ENCODE measurements at regions not wholly inside any gene's neighbourhood (a gene's known extent, or its start where the extent isn't known, plus 50 kb on each side); places are given as distances from the start of the nearest gene placed in this dataset.

- H3K9me3 ChIP-seq (ENCODE audit: low read depth): no peaks in the 10 kb centered on the region
- no peaks in the 10 kb centered on the region for H3K27me3 ChIP-seq
- DNase-seq (ENCODE audit: low spot score): no peak
- no peaks in the 10 kb centered on the region for H3K36me3 ChIP-seq (replicated peaks; ENCODE audit: insufficient read depth, low read depth)
- no peaks in the 10 kb centered on the region for H3K79me2 ChIP-seq
- H3K9me2 ChIP-seq (replicated peaks; ENCODE audit: insufficient read depth): no peaks in the 10 kb centered on the region
- TF ChIP-seq EZH2 (IDR thresholded peaks at IDR 0.05; ENCODE audit: borderline replicate concordance) (no peak), EZH2phosphoT487 (IDR thresholded peaks at IDR 0.05; ENCODE audit: low read depth, severe bottlenecking, unreplicated experiment) (no peak), CTCF (IDR thresholded peaks at IDR 0.05; ENCODE audit: poor library complexity) (no peak)
- H3K27ac ChIP-seq: no peak overlapping the region
- peaks cover 5% of the 10 kb centered on the region for H3K4me1 ChIP-seq (ENCODE audit: insufficient read depth)
- H3K4me2 ChIP-seq: no peak overlapping the region
- no peak overlapping the region for H2AFZ ChIP-seq
- WGBS (ENCODE audit: low lambda C conversion rate, missing lambda C conversion rate): 97% methylated on average over 1 of the region's 1 CpG
- no peak overlapping the region for H3K4me3 ChIP-seq
- H4K20me1 ChIP-seq (ENCODE audit: insufficient read depth, poor library complexity, severe bottlenecking): no peaks in the 10 kb centered on the region
Observed at GRCh38 chr9:108211411-108211955, 644.3 kb downstream of the ACTL7B start.

GRCh38 chr9:108209132-108209685, 646.6 kb downstream of the ACTL7B start:
- Histone ChIP-seq H2AFZ (no peak overlapping the region), H3K4me3 (no peak overlapping the region), H3K36me3 (replicated peaks; ENCODE audit: insufficient read depth, low read depth) (no peaks in the 10 kb centered on the region), H3K9me2 (replicated peaks; ENCODE audit: insufficient read depth) (no peaks in the 10 kb centered on the region), H3K27me3 (no peaks in the 10 kb centered on the region), H3K9me3 (ENCODE audit: low read depth) (no peaks in the 10 kb centered on the region), H3K27ac (no peak overlapping the region), H3K4me2 (no peak overlapping the region), H3K79me2 (no peaks in the 10 kb centered on the region), H4K20me1 (ENCODE audit: insufficient read depth, poor library complexity, severe bottlenecking) (no peaks in the 10 kb centered on the region), H3K4me1 (ENCODE audit: insufficient read depth) (peaks cover 5% of the 10 kb centered on the region)
- TF ChIP-seq EZH2 (IDR thresholded peaks at IDR 0.05; ENCODE audit: borderline replicate concordance) (no peak), CTCF (IDR thresholded peaks at IDR 0.05; ENCODE audit: poor library complexity) (no peak), EZH2phosphoT487 (IDR thresholded peaks at IDR 0.05; ENCODE audit: low read depth, severe bottlenecking, unreplicated experiment) (no peak)
- WGBS (ENCODE audit: low lambda C conversion rate, missing lambda C conversion rate): 63% methylated on average over 5 of the region's 5 CpGs
- peak; percentile 17 for DNase-seq (ENCODE audit: low spot score)

GRCh38 chr9:108207561-108208165, 648.1 kb downstream of the ACTL7B start:
- 80% methylated on average over 7 of the region's 7 CpGs for WGBS (ENCODE audit: low lambda C conversion rate, missing lambda C conversion rate)
- Histone ChIP-seq H3K79me2 (no peaks in the 10 kb centered on the region), H3K27me3 (no peaks in the 10 kb centered on the region), H2AFZ (no peak overlapping the region), H3K4me2 (no peak overlapping the region), H4K20me1 (ENCODE audit: insufficient read depth, poor library complexity, severe bottlenecking) (no peaks in the 10 kb centered on the region), H3K4me3 (no peak overlapping the region), H3K27ac (peak overlapping the region; percentile 27), H3K9me2 (replicated peaks; ENCODE audit: insufficient read depth) (no peaks in the 10 kb centered on the region), H3K36me3 (replicated peaks; ENCODE audit: insufficient read depth, low read depth) (no peaks in the 10 kb centered on the region), H3K4me1 (ENCODE audit: insufficient read depth) (peaks cover 5% of the 10 kb centered on the region), H3K9me3 (ENCODE audit: low read depth) (no peaks in the 10 kb centered on the region)
- TF ChIP-seq EZH2phosphoT487 (IDR thresholded peaks at IDR 0.05; ENCODE audit: low read depth, severe bottlenecking, unreplicated experiment) (no peak), CTCF (IDR thresholded peaks at IDR 0.05; ENCODE audit: poor library complexity) (no peak), EZH2 (IDR thresholded peaks at IDR 0.05; ENCODE audit: borderline replicate concordance) (no peak)
- DNase-seq (ENCODE audit: low spot score): peak; percentile 17
